COR-L47 (cell line): ENCODE measurements at regions not wholly inside any gene's neighbourhood (a gene's known extent, or its start where the extent isn't known, plus 50 kb on each side); places are given as distances from the start of the nearest gene placed in this dataset.

Source experiments
- DNase-seq: peaks from one replicate; lab custom pipeline; 2025; lab: John Stamatoyannopoulos, UW

GRCh38 chr10:118501171-118501570 lies 94.3 kb downstream of the PRLHR start:
- no peak for DNase-seq

GRCh38 chr10:118500477-118501104 lies 94.9 kb downstream of the PRLHR start:
- DNase-seq, result no peak

- no peak for DNase-seq
These were observed 96.3 kb downstream of the PRLHR start for GRCh38 chr10:118499186-118499585.

GRCh38 chr10:118498623-118499022 lies 96.8 kb downstream of the PRLHR start:
- no peak for DNase-seq

GRCh38 chr10:118497227-118497626 lies 98.2 kb downstream of the PRLHR start:
- no peak for DNase-seq

GRCh38 chr10:118496525-118496924 lies 98.9 kb downstream of the PRLHR start:
- no peak for DNase-seq

GRCh38 chr10:118495499-118495898 lies 99.9 kb downstream of the PRLHR start:
- DNase-seq, result no peak

GRCh38 chr10:118491055-118491454 lies 104.4 kb downstream of the PRLHR start:
- DNase-seq, result no peak

GRCh38 chr10:118488710-118489497 lies 106.5 kb downstream of the PRLHR start:
- DNase-seq, result no peak

GRCh38 chr10:118485641-118486040 lies 109.8 kb downstream of the PRLHR start:
- DNase-seq, result no peak

GRCh38 chr10:118484152-118484871 lies 111.1 kb downstream of the PRLHR start:
- no peak for DNase-seq

GRCh38 chr10:118483496-118483895 lies 112.0 kb downstream of the PRLHR start:
- DNase-seq, result no peak

- no peak for DNase-seq
These were observed 112.8 kb downstream of the PRLHR start for GRCh38 chr10:118482393-118483331.

- no peak for DNase-seq
These were observed 113.6 kb downstream of the PRLHR start for GRCh38 chr10:118481871-118482270.

GRCh38 chr10:118475214-118475613 lies 120.2 kb downstream of the PRLHR start:
- DNase-seq, result no peak

- DNase-seq, result no peak
These were observed 121.3 kb downstream of the PRLHR start for GRCh38 chr10:118474111-118474510.

- no peak for DNase-seq
These were observed 122.0 kb downstream of the PRLHR start for GRCh38 chr10:118473305-118473960.

- no peak for DNase-seq
These were observed 122.8 kb downstream of the PRLHR start for GRCh38 chr10:118472415-118473304.

- DNase-seq, result no peak
These were observed 123.6 kb downstream of the PRLHR start for GRCh38 chr10:118471863-118472262.

GRCh38 chr10:118470470-118470869 lies 125.0 kb downstream of the PRLHR start:
- DNase-seq, result no peak
